Left ventricle myocardium inferior (tissue), 1 donor: ENCODE measurements at regions not wholly inside any gene's neighbourhood (a gene's known extent, or its start where the extent isn't known, plus 50 kb on each side); places are given as distances from the start of the nearest gene placed in this dataset.

ENCODE experiments used
- DNase-seq: peaks from one replicate; pipeline ENCODE4 v3.0.0-alpha.2; 2020
- H3K27ac ChIP-seq: fragments of 200-600 bp; replicated peaks from 2 replicates; pipeline ENCODE4 v1.8.0; 2021
- H3K27me3 ChIP-seq: fragments of 200-600 bp; 2 replicates; pipeline ENCODE4 v1.8.0; 2021; ENCODE audit warnings: low read depth
- H3K36me3 ChIP-seq: fragments of 200-600 bp; 2 replicates; pipeline ENCODE4 v1.8.0; 2021
- H3K4me1 ChIP-seq: fragments of 200-600 bp; 2 replicates; pipeline ENCODE4 v1.8.0; 2021
- H3K4me3 ChIP-seq: fragments of 200-600 bp; 2 replicates; pipeline ENCODE4 v1.8.0; 2021; ENCODE audit warnings: mild to moderate bottlenecking, moderate library complexity
- H3K9me3 ChIP-seq: fragments of 200-600 bp; replicated peaks from 2 replicates; pipeline ENCODE4 v1.8.0; 2021
- CTCF ChIP-seq: fragments of 200-600 bp; IDR thresholded peaks from 2 replicates; pipeline ENCODE4 v1.8.0; 2021; ENCODE audit warnings: antibody characterized with exemption, mild to moderate bottlenecking, borderline replicate concordance
- intact Hi-C: fragments of 100-400 bp; cut with micrococcal nuclease; formaldehyde crosslinking; loops from one replicate; pipeline ENCODE4 v1.11.0; 2022
- donor health status: DM: no; HTN: yes; CAD: no; lungs with severe emphysema.

- H3K36me3 ChIP-seq, result no peaks in the 10 kb centered on the region
- intact Hi-C loops, result no loop called here
- TF ChIP-seq CTCF, result no peak
- no peak overlapping the region for H3K27ac ChIP-seq
- no peaks in the 10 kb centered on the region for H3K9me3 ChIP-seq
- H3K4me3 ChIP-seq, result no peak overlapping the region
- DNase-seq, result no peak
- no peaks in the 10 kb centered on the region for H3K27me3 ChIP-seq
- H3K4me1 ChIP-seq, result peaks cover 9% of the 10 kb centered on the region
These were observed 193.4 kb downstream of the CASP12 start for GRCh38 chr11:104704888-104705287.

DNA sequence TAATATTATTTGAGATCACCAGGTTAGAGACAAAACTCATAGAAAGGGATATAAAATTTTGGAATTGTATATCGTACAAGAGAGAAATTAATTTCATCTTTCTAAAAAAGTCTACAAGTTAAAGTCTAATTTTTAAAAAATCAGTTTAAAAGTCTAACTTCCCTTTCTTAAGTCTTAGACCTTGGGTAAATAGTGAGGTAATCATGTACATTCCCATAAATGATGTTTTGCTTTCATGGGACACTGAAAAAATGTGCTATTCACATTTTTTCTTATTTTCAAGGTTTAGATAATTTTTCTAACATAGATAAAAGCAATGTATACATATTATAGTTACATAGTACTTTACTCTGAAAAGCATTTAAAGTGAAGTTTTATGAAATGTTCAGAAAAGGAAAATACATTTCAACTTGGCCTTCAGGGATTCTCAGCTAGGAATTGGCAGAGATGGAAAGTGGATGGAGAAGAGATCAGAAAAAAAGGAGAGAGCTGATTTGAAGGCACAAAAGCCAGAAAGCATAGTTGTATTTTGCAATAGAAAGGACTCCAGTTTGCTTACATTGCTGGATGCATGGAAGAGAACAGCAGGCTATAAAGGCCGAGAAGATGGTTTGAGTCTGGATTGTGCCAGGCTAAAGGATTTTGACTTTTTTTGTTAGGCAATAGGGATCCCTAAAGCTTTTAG lies 194.0 kb downstream of the CASP12 start:
- Histone ChIP-seq H3K27ac (no peak overlapping the region), H3K9me3 (no peaks in the 10 kb centered on the region), H3K27me3 (no peaks in the 10 kb centered on the region), H3K4me1 (peaks cover 9% of the 10 kb centered on the region), H3K4me3 (no peak overlapping the region), H3K36me3 (no peaks in the 10 kb centered on the region)
- no peak for DNase-seq
- TF ChIP-seq CTCF, result no peak
- intact Hi-C loops, result no loop called here

GRCh38 chr11:104700609-104701008 lies 197.7 kb downstream of the CASP12 start:
- DNase-seq, result no peak
- H3K9me3 ChIP-seq, result no peaks in the 10 kb centered on the region
- H3K4me1 ChIP-seq, result peaks cover 9% of the 10 kb centered on the region
- H3K36me3 ChIP-seq, result no peaks in the 10 kb centered on the region
- H3K4me3 ChIP-seq, result no peak overlapping the region
- H3K27me3 ChIP-seq, result no peaks in the 10 kb centered on the region
- TF ChIP-seq CTCF, result no peak
- no peak overlapping the region for H3K27ac ChIP-seq
- intact Hi-C loops, result no loop called here

- intact Hi-C loops, result no loop called here
- H3K27ac ChIP-seq, result no peak overlapping the region
These were observed 198.3 kb downstream of the CASP12 start for GRCh38 chr11:104699981-104700380.

DNA sequence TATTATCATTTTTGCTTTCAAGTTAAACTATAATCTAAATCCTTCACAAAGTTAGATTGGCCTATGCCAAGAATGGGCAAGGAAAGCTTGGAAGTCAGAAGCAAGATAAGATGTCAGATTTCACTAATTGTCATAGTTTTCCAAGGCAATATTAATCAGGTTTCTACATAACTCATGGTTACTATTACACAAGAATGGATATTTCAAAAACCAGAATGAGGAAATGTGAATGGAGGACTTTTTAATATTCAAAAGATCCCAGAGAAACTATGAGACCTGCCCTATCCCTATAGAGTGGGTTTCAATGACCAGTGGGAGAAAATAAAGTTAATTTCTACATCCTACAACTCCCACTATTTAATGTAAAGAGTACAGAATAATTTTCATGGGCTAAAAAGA lies 203.2 kb downstream of the CASP12 start:
- no peaks in the 10 kb centered on the region for H3K4me1 ChIP-seq
- H3K4me3 ChIP-seq, result no peak overlapping the region
- TF ChIP-seq CTCF, result no peak
- intact Hi-C loops, result no loop called here
- no peaks in the 10 kb centered on the region for H3K27me3 ChIP-seq
- H3K27ac ChIP-seq, result no peak overlapping the region
- no peak for DNase-seq
- H3K36me3 ChIP-seq, result no peaks in the 10 kb centered on the region
- no peaks in the 10 kb centered on the region for H3K9me3 ChIP-seq

More at GRCh38 chr11:104699981-104700380, 198.3 kb downstream of the CASP12 start:
- no peak overlapping the region for H3K4me3 ChIP-seq
- H3K9me3 ChIP-seq, result no peaks in the 10 kb centered on the region
- no peak for DNase-seq
- TF ChIP-seq CTCF, result no peak
- H3K27me3 ChIP-seq, result no peaks in the 10 kb centered on the region
- H3K4me1 ChIP-seq, result peaks cover 5% of the 10 kb centered on the region
- no peaks in the 10 kb centered on the region for H3K36me3 ChIP-seq
